GM21360 (cell line): ENCODE measurements at regions not wholly inside any gene's neighbourhood (a gene's known extent, or its start where the extent isn't known, plus 50 kb on each side); places are given as distances from the start of the nearest gene placed in this dataset.

Experiments used
- ATAC-seq: cut with Tn5 transposase; IDR thresholded peaks from one replicate; pipeline ENCODE4 v1.9.1; 2021; ENCODE audit warnings: mild to moderate bottlenecking, moderate library complexity; ENCODE audit not compliant: unreplicated experiment

GRCh38 chr17:72588961-72589360, 468.1 kb downstream of the SOX9 start:
- ATAC-seq: no peak

- no peak for ATAC-seq
Observed at GRCh38 chr17:72590382-72590781, 469.6 kb downstream of the SOX9 start.

GRCh38 chr17:72590882-72591281, 470.1 kb downstream of the SOX9 start:
- ATAC-seq: no peak

GRCh38 chr17:72591289-72592241, 470.7 kb downstream of the SOX9 start:
- no peak for ATAC-seq

- peak; percentile 71 for ATAC-seq
Observed at GRCh38 chr17:72592242-72592966, 471.6 kb downstream of the SOX9 start.

- ATAC-seq: no peak
Observed at GRCh38 chr17:72592967-72593325, 472.1 kb downstream of the SOX9 start.

- no peak for ATAC-seq
Observed at GRCh38 chr17:72594248-72594647, 473.4 kb downstream of the SOX9 start.
